ENCODE measurements at regions not wholly inside any gene's neighbourhood (a gene's known extent, or its start where the extent isn't known, plus 50 kb on each side); places are given as distances from the start of the nearest gene placed in this dataset.

DNA sequence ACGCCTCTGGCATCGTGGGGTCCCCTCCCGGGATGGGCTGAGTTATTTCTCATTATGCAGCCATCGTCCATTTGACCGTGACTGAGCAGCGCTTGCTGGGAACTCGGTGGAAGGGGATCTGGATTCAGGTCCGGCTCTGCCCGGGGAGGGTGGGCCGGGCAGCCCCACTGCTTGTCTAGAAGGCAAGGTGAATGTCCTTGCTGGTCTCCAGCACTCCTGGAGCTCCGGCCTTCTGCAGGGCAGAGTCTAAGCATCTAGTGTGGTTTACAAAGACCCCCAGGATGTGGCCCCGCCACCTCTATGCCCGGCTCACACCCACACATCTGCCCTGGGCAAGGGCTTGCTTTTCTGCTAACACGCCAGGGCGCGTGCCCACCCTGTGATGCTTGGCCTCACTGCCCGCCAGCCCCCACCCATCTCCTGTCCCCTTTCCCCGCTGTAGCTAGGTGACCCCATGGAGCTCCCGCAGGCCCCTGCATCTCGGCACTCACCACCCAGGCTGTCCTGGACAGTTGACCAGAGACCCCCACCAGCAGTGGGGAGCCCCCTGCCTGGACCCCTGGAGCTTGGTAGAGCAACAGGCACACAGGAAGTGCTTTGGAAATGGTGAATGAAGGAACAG lies 151.0 kb upstream of the CHST15 start:
- no peak for TF ChIP-seq EZH2 (IDR thresholded peaks at IDR 0.05; ENCODE audit: low read length)
- no peak for TF ChIP-seq CTCF (optimal IDR thresholded peaks at IDR 0.05 in 1 of 3, IDR thresholded peaks at IDR 0.05 in 1 of 3, conservative IDR thresholded peaks at IDR 0.05 in 1 of 3; ENCODE audit: extremely low read depth in 1 of 3, insufficient read depth in 2 of 3, low read length in 3 of 3)

DNA sequence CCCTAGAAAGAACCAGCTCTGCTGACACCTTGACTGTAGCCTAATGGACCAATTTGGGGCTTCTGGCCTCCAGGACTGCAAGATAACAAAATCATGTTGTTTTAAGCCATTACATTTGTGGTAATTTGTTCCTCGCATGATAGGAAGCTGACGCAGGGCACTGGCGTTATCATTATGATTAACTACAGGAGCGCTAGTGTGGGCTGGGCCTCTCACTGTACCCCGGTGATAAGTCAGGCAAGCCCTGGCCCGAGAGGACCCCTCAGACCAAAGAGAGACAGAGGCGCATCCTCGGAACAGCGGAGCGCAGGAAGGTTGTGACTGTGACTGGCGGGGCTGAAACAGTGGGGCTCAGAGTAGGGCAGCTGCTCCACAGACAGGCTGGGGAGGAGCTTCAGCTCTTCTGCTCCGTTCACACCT lies 150.3 kb upstream of the CHST15 start:
- Histone ChIP-seq H2AFZ (ENCODE audit: control insufficient read depth, low read length) (no peak overlapping the region), H3K9me1 (ENCODE audit: control insufficient read depth, extremely low read depth, insufficient read depth, low read length) (no peaks in the 10 kb centered on the region), H3K4me1 (ENCODE audit: control insufficient read depth, extremely low read depth, insufficient read depth, low read length) (peaks cover 3% of the 10 kb centered on the region), H4K20me1 (ENCODE audit: control insufficient read depth, extremely low read depth, insufficient read depth, low read length) (no peaks in the 10 kb centered on the region), H3K9ac (ENCODE audit: control insufficient read depth, extremely low read depth, insufficient read depth, low read length) (no peak overlapping the region), H3K27me3 (ENCODE audit: control insufficient read depth, extremely low read depth, insufficient read depth, low read length) (peaks cover 8% of the 10 kb centered on the region), H3K79me2 (ENCODE audit: control insufficient read depth, insufficient read depth, low read length) (no peaks in the 10 kb centered on the region), H3K9me3 (ENCODE audit: control insufficient read depth, low read depth, low read length) (no peaks in the 10 kb centered on the region), H3K4me3 (ENCODE audit: control insufficient read depth in 2 of 3, extremely low read depth in 1 of 3, insufficient read depth in 2 of 3, low read depth in 1 of 3, low read length in 3 of 3) (no peak overlapping the region), H3K36me3 (ENCODE audit: control insufficient read depth in 2 of 2, extremely low read depth in 1 of 2, insufficient read depth in 2 of 2, low read length in 2 of 2) (no peaks in the 10 kb centered on the region), H3K4me2 (ENCODE audit: control insufficient read depth, extremely low read depth, insufficient read depth, low read depth, low read length) (no peak overlapping the region), H3K27ac (ENCODE audit: control insufficient read depth, insufficient read depth, low read length) (no peak overlapping the region)
- no peak for FAIRE-seq
- TF ChIP-seq CTCF (optimal IDR thresholded peaks at IDR 0.05 in 1 of 3, IDR thresholded peaks at IDR 0.05 in 1 of 3, conservative IDR thresholded peaks at IDR 0.05 in 1 of 3; ENCODE audit: extremely low read depth in 1 of 3, insufficient read depth in 2 of 3, low read length in 3 of 3): no peak
- TF ChIP-seq EZH2 (IDR thresholded peaks at IDR 0.05; ENCODE audit: low read length): no peak
- no peak for DNase-seq (ENCODE audit: low read depth, low spot score)
- dilution Hi-C loops (cut with MboI; ENCODE audit: extremely low pct_ligation_motif_present, low sequenced_read_pairs): no loop called here

More for the DNA sequence above, 151.0 kb upstream of the CHST15 start:
- Histone ChIP-seq H3K4me3 (ENCODE audit: control insufficient read depth in 2 of 3, extremely low read depth in 1 of 3, insufficient read depth in 2 of 3, low read depth in 1 of 3, low read length in 3 of 3) (no peak overlapping the region), H4K20me1 (ENCODE audit: control insufficient read depth, extremely low read depth, insufficient read depth, low read length) (no peaks in the 10 kb centered on the region), H3K4me1 (ENCODE audit: control insufficient read depth, extremely low read depth, insufficient read depth, low read length) (no peaks in the 10 kb centered on the region), H3K9ac (ENCODE audit: control insufficient read depth, extremely low read depth, insufficient read depth, low read length) (no peak overlapping the region), H3K4me2 (ENCODE audit: control insufficient read depth, extremely low read depth, insufficient read depth, low read depth, low read length) (no peak overlapping the region), H3K9me1 (ENCODE audit: control insufficient read depth, extremely low read depth, insufficient read depth, low read length) (no peaks in the 10 kb centered on the region), H3K27ac (ENCODE audit: control insufficient read depth, insufficient read depth, low read length) (no peak overlapping the region), H3K9me3 (ENCODE audit: control insufficient read depth, low read depth, low read length) (no peaks in the 10 kb centered on the region), H3K36me3 (ENCODE audit: control insufficient read depth in 2 of 2, extremely low read depth in 1 of 2, insufficient read depth in 2 of 2, low read length in 2 of 2) (no peaks in the 10 kb centered on the region), H3K27me3 (ENCODE audit: control insufficient read depth, extremely low read depth, insufficient read depth, low read length) (peaks cover 8% of the 10 kb centered on the region), H2AFZ (ENCODE audit: control insufficient read depth, low read length) (no peak overlapping the region), H3K79me2 (ENCODE audit: control insufficient read depth, insufficient read depth, low read length) (no peaks in the 10 kb centered on the region)
- FAIRE-seq (no peak), DNase-seq (ENCODE audit: low read depth, low spot score) (no peak)
- dilution Hi-C loops (cut with MboI; ENCODE audit: extremely low pct_ligation_motif_present, low sequenced_read_pairs): no loop called here
